CD1c-positive myeloid dendritic cell (primary cell): ENCODE measurements at regions not wholly inside any gene's neighbourhood (a gene's known extent, or its start where the extent isn't known, plus 50 kb on each side); places are given as distances from the start of the nearest gene placed in this dataset.
"Not testable (repeated sequence)": the region's sequence is repeated elsewhere in the genome, so short reads cannot be mapped to it uniquely, and the experiment has no call there.

Experiments used
- DNase-seq: peaks from one replicate; pipeline ENCODE4 v3.0.0-alpha.2; 2016; ENCODE audit errors: extremely low spot score

DNA sequence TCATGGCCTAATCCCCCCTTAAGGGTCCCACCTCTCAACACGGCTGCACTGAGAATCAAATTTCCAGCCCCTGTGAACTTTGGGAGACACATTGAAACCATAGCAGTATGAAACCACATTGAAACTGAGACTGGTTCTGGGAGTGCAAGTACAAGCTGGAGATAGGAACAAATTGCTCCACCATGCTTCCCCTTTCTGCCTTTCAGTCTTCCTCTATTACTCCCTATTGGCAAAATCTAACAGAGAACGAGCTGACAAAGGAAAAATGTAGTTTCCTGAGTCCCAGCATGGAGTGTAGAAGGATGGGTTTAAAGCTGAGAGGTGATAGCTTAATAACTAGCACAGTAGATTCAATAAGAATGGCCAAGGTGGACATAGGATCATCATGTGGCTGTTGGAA lies 161.7 kb upstream of the RPL34 start:
- no peak for DNase-seq

- DNase-seq, result no peak
These were observed 166.1 kb upstream of the RPL34 start for GRCh38 chr4:108454227-108454626.

GRCh38 chr4:108453366-108453765 lies 167.0 kb upstream of the RPL34 start:
- DNase-seq, result no peak

GRCh38 chr4:108450236-108450898 lies 170.0 kb upstream of the RPL34 start:
- DNase-seq, result no peak

GRCh38 chr4:108449129-108449528 lies 171.2 kb upstream of the RPL34 start:
- DNase-seq, result no peak

- no peak for DNase-seq
These were observed 173.8 kb upstream of the RPL34 start for GRCh38 chr4:108446556-108446955.

DNA sequence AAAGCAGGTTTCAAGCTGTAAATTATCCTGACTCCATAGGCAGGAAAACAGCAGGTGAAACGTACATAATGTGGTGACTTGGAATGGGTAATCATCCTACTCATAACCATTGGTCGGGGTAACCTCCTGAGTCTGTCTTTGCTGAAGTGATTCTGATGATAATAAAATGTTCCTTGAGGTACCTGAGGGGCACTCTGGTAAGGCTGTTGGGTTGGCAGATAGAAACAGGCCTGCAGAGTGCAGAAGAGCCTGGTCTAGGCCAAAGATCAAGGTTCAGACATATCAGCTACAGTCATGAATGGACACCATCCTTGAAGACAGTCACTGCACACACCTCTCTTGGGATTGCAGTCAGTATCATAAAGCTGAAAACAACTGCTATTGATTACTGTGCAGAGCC lies 174.7 kb upstream of the RPL34 start:
- DNase-seq, result no peak

DNA sequence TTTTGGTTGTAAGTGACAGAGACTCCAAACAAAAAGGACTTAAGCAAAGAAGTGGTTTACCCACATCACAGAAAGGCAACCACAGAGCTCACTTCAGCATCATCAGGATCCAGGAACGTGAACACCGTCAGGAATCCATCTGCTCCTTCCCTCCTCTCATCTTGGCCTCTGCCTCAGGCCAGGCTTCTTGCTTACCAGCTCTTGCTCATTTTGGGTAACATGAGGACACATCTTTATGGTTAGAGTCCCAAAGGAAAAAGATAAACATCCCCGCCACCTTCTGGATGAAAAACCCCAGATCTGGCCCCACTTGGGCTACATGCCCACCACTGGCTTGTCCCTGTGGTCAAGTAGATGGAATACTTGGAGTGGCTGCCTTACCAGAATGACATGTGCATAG lies 176.8 kb upstream of the RPL34 start:
- no peak for DNase-seq

- no peak for DNase-seq
These were observed 186.5 kb upstream of the RPL34 start for GRCh38 chr4:108433832-108434231.

DNA sequence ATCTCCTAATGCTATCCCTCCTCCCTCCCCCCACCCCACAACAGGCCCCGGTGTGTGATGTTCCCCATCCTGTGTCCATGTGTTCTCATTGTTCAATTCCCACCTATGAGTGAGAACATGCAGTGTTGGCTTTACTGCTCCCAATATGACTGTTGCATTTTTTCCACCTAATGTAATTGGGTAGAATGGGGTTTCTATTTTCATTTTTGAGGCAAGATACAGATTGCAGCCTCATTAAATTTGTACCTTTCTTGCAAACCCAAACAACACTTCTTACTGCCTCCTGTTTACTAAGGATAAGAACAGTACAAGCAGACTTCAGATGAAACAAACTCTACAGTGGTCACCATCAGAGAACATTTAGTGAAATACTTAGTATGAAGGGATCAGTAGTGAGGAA lies 187.0 kb upstream of the RPL34 start:
- not testable (repeated sequence) for DNase-seq

DNA sequence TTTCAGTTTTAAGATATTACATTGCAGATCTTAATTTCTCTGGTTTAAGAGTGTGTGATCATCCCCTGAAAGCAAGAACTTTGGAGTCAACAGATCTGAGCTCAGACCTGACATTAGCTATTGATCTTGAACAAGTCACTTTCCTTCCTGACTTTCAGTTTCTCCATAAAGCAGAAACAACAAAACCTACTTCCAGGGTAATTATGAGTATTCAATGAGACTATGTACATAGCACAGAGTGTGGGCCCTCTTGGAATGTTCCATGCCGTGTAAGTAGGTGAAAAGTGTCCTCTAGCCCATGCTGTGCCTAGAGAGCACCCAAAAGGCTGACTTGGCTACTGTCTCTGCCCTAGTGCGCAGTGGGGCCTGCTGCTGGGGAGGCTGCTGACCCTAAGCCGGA lies 188.0 kb upstream of the RPL34 start:
- no peak for DNase-seq

DNA sequence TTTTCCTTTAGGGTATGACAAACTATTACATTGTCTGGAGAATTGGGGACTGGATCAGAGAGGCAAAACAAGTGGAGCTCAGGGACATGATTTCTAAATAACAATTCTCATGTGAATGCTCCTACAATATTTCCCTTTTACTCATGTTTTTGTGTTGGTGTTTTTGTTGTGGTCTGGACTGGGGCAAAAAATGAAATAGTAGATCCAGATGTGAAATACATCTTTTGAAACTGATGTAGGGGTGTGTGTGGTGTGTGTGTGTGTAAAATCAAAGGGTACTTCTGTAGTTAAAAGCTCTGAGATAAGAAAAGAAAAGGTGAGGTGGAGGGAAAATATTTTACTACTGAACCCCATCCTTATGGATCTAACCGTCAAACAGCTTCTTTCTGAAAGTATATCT lies 188.4 kb upstream of the RPL34 start:
- no peak for DNase-seq

DNA sequence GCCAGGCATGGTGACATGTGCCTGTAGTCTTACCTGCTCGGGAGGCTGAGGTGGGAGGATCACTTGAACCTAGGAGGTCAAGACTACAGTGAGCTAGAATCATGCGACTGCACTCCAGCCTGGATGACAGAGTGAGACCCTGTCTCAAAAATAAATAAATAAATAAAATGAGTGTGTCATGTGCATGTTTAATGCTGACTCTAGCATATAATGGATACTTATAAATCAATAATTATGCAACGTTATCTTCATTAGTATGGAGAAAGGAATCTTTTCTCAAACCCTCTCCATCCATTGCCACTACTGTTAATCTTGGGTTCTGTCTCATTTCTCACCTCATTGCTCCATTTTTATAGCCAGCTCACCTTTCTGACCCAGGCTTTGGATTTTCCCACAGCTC lies 189.5 kb upstream of the RPL34 start:
- DNase-seq, result no peak

DNA sequence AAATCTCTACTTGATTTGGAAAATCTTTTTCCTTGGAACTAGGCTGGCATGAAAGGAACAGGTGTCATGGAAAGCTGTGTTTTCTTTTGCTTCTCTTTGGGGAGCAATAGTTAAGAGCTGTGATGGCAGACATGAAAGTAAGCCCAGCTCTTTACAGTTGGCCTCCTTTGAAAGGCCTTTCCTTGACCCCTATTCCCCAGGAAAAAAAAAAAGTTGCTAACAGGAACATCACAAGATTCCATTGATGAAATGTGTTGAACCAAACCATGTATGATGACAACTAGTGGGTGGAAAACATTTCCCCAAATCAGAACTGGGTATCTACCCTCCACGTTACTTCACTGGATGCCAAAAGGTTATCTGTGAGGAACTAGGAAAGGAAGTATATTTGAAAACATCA lies 190.7 kb upstream of the RPL34 start:
- DNase-seq, result no peak

- DNase-seq, result no peak
These were observed 191.5 kb upstream of the RPL34 start for GRCh38 chr4:108428923-108429322.

GRCh38 chr4:108427946-108428485 lies 192.4 kb upstream of the RPL34 start:
- DNase-seq, result no peak

- no peak for DNase-seq
These were observed 193.9 kb upstream of the RPL34 start for GRCh38 chr4:108426493-108426892.

- no peak for DNase-seq
These were observed 194.4 kb upstream of the RPL34 start for GRCh38 chr4:108425988-108426387.

GRCh38 chr4:108417923-108418322 lies 202.5 kb upstream of the RPL34 start:
- DNase-seq, result no peak

DNA sequence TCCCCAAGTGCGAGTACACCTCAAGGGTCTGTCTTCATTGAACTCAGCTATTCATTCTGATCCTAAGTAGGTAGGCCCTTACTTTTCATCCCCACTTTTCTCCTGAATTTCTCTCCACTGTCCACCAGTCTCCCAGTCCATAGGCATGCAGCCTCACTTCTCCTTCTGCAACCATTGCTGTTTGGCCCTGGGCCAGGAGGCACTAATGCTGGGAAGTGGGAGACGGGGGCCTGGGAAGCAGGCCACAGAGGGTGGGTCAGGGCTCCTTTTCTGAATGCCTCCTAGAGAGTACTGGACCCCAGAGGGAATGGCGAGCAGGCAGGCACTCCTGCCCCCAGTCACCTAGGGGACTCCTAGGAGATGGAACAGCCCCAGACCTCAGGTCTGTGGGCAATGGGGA lies 203.5 kb upstream of the RPL34 start:
- DNase-seq, result no peak

DNA sequence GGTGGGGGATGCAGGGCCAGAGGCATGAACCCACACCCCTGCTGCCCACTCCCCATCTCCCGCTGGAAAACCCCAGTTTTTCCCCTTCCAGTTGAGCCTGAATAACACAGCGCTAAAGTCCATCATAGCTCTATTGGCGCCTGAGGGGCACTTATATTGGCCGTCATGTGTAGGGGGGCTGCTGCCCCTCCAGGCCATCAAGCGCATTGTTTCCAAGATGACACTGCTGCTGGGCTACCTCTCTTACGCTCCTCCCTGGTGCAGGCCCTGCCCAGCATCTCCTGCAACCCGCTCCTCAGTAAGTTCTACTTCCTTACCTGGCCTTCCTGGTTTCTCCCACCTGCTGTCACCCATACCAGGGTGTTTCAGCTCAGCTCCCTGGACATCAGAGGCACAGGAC lies 205.0 kb upstream of the RPL34 start:
- DNase-seq, result no peak

- DNase-seq, result no peak
These were observed 208.5 kb upstream of the RPL34 start for GRCh38 chr4:108411836-108412235.

DNA sequence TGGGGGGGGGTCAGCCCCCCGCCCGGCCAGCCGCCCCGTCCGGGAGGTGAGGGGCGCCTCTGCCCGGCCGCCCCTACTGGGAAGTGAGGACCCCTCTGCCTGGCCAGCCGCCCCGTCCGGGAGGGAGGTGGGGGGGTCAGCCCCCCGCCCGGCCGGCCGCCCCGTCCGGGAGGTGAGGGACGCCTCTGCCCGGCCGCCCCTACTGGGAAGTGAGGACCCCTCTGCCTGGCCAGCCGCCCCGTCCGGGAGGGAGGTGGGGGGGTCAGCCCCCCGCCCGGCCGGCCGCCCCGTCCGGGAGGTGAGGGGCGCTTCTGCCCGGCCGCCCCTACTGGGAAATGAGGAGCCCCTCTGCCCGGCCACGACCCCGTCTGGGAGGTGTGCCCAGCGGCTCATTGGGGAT lies 210.7 kb upstream of the RPL34 start:
- not testable (repeated sequence) for DNase-seq

GRCh38 chr4:108405586-108405985 lies 214.8 kb upstream of the RPL34 start:
- no peak for DNase-seq
